DND-41 (cell line): ENCODE measurements at regions not wholly inside any gene's neighbourhood (a gene's known extent, or its start where the extent isn't known, plus 50 kb on each side); places are given as distances from the start of the nearest gene placed in this dataset.

Experiments
- CTCF ChIP-seq: IDR thresholded peaks from 2 replicates; pipeline ENCODE4 v1.5.1; 2012; ENCODE audit warnings: borderline replicate concordance, low read length, moderate library complexity, mild to moderate bottlenecking; ENCODE audit not compliant: poor library complexity, severe bottlenecking; ENCODE audit errors: extremely low read depth
- EZH2 ChIP-seq: IDR thresholded peaks from 3 replicates; pipeline ENCODE4 v1.6.1; 2012; ENCODE audit warnings: borderline replicate concordance, low read depth, mild to moderate bottlenecking, moderate library complexity, low read length, inconsistent platforms; ENCODE audit not compliant: severe bottlenecking

GRCh38 chr11:128285321-128285720, 302.0 kb downstream of the ETS1 start:
- no peak for TF ChIP-seq CTCF
- no peak for TF ChIP-seq EZH2
